HG03095 (cell line): ENCODE measurements at regions not wholly inside any gene's neighbourhood (a gene's known extent, or its start where the extent isn't known, plus 50 kb on each side); places are given as distances from the start of the nearest gene placed in this dataset.
A peak's percentile ranks its signal among the peaks of the same experiment; 100 is the strongest.
"Not testable (repeated sequence)": the region's sequence is repeated elsewhere in the genome, so short reads cannot be mapped to it uniquely, and the experiment has no call there.

Experiments
- ATAC-seq: cut with Tn5 transposase; IDR thresholded peaks from one replicate; pipeline ENCODE4 v1.9.1; 2021; ENCODE audit warnings: moderate library complexity; ENCODE audit not compliant: unreplicated experiment

DNA sequence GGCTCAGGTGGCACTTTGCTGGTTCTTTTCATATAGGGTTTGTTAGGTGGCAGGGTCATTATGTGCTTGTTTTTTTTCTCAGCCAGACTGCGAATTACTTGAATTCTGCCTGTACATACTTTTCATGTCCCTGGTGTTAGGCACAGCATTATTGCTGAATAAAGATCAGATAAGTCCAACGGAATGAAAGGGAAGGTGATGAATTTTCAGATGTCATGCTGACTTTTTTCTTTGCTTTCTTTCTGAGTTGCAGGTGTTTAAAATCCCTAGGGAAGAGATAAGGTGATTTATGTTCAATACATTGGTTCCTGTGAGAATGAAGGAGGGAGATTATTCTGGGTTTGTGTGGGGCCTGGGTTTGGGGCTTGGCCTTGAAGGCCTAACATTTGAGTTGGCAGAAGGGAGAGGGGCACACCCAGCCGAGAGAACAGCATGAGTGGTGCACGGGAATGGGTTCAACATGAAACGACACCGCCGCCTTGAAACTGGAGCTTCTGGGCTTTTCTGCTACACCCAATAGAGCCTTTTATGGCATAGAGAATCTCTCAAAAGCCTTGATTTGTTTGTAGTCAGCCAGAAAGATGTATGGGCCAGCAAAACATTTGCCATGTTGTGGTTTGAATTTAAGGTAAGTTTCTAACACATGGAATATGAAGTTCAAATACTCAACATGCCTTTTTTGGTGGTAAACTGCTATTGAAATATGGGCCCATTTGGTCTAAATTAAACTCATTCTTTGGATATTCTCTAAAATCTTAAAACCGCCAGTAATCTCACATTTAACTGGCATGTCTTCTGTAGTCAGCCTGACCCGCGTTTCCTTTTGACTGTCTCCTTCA, 477.0 kb downstream of the PCNX1 start:
- no peak for ATAC-seq

DNA sequence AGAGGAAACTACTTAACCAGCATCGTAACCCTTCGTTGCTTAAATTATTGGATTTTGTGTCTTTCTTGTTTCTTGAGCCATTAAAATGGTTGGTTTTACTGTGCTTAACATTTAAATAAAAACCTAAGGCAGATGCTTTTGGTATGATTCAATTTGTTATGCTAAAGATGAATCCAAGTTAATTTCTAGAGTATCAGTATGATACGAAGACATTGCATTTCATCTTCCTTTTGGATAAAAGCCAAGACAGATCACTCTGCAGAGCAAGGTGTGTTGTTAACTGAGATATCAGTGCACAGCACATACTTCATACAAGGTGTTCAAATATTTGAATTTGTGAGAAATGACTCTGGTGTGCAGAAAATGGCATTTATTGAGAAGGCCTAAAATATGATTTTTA, 480.5 kb downstream of the PCNX1 start:
- no peak for ATAC-seq

DNA sequence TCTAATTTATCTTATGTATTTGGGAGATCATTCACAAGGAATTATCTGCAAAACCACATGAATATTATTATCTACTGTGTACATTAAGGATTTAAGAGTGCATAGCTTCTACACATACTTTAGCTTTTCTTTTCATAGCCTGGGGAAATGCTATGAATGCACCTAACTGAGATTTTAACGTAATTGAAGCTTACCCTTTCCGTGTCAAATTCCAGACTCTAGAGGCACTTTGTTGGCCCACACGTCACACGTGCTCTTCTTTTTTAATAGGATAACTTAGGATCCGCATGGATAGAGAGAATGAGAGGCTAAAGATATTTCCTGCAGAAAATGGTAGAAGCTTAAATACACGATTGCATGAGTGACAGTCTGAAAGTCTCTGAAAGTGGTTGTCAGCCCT, 481.1 kb downstream of the PCNX1 start:
- ATAC-seq: no peak

DNA sequence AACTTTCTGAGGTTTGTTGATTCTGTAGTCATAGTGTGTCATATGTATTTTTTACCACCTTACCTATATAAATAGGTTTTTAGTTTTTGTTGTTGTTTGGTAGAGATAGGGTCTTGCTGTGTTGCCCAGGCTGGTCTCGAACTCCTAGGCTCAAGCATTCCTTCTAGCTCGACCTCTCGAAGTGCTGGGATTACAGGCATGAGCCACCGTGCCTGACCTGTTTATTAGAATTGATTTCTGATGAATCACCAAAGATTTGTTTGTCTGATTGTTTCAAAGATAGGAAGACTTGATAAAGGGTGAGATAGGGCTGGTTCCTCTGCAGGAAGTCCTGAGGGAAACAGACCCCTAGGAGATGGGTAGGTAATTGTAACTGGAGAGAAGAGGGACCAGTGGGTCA, 481.6 kb downstream of the PCNX1 start:
- no peak for ATAC-seq

DNA sequence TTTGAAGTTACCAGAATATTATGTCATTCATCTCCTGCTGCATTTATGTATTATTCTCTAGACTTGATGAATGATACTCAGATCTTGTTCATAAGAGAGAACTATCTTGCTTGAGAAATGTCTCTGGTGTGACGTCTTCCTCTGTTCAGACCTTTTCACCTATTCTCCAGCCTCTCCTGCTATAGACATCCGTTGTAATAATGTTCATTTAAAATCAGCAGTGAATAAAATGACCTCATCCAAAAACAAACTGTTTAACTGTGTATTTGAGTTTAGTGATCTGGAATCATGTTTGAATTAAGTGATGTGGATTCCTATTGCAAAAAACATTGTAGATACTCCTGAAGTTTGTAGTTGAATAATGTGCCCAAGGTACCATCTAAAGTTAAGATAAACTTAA, 487.1 kb downstream of the PCNX1 start:
- ATAC-seq: no peak

DNA sequence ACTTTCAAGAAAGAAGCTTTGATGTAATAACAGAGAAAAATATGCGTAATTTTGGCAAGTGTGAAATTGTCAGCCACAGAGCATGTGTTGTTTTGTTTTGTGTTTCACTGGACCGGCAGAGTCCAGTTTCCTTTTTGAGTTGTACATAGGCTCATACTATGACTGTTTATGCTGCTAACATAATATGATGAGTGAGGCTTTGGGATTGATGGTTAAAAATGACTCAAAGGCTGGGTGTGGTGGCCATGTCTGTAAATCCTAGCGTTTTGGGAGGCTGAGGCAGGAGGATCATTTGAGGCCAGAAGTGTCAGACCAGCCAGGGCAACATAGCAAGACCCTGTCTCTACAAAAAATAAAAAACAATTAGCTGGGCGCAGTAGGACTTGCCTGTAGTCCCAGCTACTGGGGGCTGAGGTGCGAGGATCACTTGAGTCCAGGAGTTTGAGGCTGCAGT, 487.9 kb downstream of the PCNX1 start:
- no peak for ATAC-seq

DNA sequence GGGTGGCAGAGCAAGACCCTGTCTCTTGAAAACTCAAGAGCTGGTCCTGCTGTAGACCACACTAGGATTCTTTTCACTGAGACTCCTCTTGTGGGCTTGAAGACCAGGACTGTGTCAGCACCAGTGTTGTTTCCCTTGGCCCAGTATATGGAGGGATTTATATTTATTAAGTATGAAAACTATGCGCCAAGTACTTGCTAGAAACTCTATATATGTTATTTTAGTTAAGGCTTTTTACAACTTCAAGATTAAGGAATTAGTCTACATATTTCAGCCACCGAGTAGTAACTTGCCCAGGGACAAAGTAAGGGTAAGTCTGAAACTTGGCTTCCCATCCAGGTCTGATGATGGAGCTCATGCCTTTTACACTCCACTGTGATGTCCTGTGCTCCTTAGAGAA, 488.4 kb downstream of the PCNX1 start:
- no peak for ATAC-seq

DNA sequence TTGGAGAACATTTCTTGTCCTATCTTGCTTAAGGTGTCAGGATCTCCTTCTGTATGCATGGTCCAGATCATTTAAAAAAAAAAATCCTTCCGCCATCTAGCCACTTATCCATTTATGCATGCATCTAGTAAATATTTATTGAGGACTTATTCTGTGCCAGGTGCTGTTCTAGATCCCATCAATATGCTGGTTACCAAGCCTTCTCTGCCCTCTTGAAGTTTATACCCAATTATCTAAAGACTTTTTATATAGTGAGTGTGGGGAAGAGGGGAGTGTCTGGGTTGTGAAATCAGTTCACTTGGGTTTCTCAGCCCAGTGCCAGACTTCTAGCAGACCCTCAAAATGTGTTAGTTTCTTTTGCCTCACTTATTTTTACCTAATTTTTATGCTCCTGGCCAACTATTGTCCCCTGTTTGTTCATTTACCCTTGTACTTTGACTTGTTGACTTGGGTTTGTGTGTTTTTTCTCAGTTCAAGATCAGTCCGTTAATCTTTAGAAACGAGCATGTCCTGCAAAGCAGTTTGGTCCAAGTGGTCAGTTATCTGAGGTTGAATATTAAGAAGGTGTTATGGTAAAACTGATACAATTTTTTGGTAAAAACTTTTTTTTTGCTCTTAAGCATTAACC, 488.9 kb downstream of the PCNX1 start:
- no peak for ATAC-seq

DNA sequence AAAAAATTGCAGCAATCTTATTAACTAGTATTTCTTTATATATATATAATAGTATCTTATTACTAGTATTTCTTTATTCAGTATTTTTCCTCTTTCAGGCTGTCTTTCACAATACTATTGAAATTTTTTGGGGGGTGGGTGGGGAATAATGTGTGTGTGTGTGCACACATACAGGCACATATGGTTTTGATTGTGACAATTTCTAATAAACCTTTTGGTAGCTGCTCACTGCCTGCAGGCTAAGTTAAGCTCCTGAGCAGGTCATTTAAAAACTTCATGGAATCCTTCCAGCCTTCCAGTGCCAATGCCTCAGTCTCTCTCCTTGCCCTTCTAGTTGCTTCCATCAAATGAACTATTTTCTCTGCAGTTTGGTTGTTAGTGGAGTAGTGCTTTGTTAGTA, 490.1 kb downstream of the PCNX1 start:
- ATAC-seq: no peak

DNA sequence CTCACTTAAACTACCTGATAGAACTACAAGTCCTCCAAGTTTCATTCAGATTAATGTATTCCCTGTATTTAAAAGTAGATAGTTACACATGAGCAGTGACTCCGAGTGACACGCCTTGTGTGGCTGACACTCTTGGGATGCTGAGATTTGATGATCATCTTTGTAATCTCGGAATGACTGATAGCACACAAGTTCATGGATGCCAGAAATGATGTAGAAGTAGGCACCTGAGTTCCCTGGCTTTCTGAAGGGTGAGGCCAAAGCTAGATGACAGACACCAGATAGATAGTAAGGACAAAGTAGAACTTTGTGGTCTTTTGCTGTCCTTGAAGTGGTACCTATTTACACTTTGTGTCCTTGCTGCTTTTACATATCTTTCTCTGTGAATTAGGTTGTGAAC, 491.2 kb downstream of the PCNX1 start:
- peak; percentile 17 for ATAC-seq

DNA sequence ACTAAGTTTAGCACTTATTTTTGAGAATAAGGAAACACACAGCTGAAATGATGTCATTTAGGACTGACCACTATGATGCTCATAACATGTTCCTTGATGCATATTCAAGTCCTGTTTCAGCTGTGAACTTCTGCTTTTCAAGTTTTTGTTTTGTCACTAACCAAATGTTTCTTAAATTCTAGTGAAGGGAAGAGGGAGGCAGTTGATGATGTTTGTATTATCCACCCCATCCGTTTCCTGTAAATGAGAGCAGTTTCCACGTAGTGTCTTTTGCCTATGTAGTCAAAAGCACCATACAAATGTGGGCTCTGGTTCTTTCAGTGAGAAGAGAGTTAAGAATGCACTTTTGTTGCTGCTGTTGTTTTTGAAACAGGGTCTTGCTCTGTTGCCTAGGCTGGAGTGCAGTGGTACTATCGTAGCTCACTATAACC, 491.8 kb downstream of the PCNX1 start:
- peak; percentile 79 for ATAC-seq

DNA sequence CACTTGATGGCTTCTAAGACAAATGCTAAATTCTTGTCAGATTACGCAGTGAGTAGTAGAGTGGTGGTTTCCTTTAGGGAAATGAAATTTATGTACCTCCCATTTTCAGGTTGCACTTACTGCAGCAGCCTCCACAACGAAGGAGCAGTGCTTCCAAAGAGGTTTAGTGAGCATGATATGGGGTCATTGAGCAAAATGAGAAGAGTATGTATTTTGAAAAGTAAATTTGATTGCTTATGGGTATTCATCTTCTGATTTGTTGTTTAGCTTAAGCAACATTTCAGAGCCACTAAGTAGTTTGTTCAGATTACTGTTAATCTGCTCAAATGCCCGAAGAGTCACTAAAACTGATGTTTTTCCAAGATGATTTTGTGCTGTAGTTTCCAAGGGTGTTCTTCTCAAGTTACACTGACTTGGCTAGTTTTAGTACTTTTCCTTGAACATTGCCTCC, 493.6 kb downstream of the PCNX1 start:
- ATAC-seq: no peak

DNA sequence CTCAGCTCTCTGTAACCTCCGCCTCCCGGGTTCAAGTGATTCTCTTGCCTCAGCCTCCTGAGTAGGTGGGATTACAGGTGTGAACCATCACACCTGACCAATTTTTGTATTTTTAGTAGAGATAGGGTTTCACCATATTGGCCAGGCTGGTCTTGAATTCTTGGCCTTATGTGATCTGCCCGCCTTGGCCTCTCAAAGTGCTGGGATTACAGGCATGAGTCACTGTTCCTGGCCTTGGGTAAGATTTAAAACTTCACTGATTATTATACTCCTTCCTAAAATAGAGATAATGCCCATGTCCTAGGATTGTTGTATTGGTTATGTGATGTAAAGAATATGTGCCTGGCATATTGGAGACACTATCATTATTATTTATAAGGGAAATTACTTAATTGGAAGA, 495.2 kb downstream of the PCNX1 start:
- not testable (repeated sequence) for ATAC-seq

DNA sequence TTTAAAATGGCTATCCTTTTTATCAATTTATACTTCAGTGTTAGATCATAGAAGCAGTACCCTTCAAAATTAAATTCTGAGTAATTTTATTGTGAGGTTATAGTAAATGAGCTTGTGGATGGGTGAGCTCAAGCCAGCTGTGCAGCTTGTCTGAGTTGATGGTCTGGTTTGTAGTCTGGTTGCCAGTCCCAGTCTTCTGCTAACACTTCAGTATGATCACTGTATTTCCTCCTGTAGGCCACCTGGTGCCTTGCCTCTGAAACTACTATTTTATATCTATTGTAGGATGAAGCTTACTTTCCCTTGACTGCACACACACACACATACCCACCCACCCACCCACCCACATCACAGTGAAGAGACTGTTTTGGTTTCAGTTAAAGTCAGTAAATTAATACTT, 496.4 kb downstream of the PCNX1 start:
- no peak for ATAC-seq

DNA sequence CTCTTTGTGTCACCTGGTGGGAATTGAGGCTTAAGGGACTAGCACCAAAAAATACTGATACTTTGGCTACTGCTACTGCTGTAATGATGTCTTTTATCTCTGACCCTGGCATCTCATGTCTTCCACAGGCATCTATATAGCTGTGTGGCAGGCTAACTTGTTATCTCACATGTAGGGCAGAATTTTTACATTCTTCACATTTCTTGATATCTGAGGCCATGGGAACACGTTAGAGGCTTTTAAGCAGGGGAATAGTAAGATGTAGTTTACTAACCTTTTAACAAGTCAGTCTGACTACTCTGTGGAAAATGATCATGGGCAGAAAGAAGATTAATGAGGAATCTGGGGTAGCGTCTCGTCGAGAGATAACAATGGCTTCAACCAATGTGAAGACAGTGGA, 498.4 kb downstream of the PCNX1 start:
- ATAC-seq: no peak

DNA sequence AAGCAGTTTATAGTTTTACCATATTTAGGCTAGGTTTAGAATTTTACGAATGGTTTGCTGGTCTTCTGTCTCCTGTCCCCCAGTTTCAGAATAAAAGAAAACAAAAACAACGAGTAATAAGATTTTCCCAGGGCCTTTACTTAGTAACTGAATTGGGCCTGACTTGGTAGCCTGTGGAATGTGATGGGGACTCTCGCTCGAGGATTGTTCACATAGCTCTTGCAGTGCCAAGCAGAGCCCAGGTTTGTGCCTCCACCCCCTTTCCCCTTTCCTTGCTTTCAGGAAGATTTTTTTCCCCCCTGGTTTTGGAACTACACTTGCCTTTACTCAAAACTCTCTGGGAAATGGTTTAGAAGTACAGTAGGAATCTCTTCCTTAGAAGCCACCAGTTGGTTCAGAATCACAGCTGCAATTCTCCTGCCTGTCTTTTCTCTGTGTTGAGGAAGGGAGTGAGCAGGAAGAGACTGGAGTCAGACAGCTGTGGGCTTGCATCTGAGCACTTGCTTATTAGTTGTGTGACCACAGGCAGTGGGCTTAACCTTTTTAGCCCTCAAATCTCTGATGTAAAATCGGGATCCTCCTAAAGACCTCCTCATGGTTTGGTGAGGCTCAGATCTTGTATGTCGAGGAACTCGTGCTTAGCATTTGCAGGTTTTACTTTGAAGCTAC, 501.2 kb downstream of the PCNX1 start:
- ATAC-seq: no peak

DNA sequence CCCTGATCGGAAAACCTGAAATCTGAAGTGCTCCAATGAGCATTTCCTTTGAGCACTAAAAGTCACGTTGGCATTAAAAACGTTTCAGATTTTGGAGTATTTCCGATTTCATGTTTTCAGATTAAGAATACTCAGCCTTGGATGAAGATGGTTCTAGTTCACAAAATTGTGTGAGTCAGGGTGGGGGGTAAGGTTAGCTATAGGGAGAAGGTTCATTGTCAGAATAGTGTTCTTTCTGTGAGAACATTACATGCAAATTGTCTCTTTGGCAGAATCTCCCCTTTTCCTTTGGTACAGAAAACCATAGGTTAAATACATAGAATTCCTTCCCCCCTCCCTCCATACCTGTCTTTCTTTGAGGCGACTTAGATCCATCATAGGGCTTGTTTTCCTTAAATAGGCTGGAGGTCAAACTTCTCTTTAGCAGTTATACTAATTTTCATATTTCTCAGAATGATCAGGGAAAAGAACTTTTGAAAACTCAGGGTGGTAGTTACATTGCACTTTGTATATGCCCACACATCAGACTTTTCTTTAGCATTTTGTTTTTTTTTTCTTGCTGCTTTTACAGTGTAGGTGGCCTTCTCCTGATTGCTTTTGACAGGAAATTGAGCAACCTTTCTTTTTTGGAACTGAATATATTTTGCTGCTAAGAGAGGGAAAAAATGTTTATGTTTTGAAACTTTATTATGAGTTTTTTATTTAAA, 503.5 kb downstream of the PCNX1 start:
- no peak for ATAC-seq

DNA sequence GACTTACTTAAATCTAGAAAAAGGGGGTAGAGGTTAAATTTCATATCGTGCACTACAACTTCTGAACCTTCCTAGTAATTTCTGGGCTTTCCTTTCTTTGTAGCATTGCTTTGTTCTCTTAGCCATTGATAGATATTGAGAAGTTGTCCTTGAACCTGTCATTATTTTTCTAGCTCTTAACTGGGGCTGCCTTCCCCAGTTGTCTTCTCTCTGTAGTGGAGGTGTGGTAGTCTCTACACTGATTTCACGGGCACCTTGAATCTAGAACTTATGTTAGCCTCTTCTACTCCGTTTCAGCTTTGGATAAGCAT, 504.0 kb downstream of the PCNX1 start:
- ATAC-seq: no peak

DNA sequence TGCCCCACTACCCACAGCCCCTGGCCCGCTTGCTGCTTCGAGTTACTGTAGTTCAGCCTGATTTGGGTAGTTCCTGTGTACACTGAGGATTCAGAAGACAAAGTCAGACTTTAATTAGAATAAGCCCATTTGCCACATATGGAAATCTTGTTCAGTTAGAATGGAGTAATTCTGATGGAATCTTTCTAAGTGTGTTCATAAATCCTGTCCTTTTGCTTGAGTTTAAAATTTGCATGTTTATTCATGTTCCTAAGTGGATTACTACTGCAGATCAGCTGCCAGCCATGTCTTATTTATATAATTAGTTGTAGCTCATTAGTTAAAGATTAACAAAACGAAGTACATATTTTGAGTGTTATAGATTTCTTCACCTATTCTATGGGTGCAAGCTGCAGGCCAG, 504.5 kb downstream of the PCNX1 start:
- no peak for ATAC-seq

DNA sequence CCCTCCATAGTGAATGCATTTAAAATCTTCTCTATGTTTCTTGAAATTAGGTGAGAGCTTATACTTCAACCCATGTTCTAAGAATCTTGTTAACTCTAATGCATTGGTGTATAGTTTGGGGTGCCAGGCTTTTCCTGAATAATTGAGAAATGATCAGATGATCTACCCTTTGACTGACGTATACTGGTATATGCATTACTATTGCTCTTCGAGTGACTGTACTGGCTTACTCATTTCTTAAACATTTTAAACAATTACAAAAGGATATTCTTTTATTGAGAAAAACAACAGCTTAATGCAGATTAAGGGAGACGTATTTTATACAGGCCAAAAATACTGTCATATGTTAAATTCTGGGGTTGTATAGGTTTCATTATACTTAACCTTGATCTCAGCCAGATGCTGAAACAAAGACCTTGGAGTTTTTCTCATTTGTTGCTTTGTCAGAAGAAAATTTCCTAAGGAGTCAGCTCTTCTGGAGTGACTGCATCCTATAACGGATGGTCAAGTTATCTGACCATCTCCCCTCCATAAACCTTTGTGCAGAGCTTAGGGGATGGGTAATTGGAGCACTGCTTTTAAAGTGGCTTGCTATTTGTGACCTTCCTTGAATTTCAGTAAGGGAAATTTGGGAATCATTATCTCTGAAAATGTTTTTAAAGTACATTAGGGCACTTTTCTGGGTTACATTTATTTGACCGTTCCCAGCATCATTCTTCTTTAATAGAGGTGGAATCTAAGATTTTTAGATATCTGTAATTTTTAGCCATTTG, 507.6 kb downstream of the PCNX1 start:
- no peak for ATAC-seq

DNA sequence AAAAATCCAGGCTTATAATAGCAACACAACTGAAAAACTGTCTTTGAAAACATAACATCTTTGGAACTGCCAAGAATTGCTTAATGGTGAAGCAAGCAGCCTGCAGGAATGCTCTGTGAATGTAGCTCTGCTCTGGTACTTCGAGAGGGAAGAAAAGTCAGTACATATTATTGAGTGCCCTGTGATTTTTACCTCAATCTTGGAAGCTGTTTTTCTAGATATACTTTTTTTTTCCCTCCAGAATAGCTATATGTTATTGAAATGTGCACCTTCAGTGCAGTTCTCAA, 508.1 kb downstream of the PCNX1 start:
- no peak for ATAC-seq
